Muscle of arm (tissue), 1 donor: ENCODE measurements at regions not wholly inside any gene's neighbourhood (a gene's known extent, or its start where the extent isn't known, plus 50 kb on each side); places are given as distances from the start of the nearest gene placed in this dataset.

Source experiments
- DNase-seq: peaks from one replicate; pipeline ENCODE4 v3.0.0-alpha.2; 2013

DNA sequence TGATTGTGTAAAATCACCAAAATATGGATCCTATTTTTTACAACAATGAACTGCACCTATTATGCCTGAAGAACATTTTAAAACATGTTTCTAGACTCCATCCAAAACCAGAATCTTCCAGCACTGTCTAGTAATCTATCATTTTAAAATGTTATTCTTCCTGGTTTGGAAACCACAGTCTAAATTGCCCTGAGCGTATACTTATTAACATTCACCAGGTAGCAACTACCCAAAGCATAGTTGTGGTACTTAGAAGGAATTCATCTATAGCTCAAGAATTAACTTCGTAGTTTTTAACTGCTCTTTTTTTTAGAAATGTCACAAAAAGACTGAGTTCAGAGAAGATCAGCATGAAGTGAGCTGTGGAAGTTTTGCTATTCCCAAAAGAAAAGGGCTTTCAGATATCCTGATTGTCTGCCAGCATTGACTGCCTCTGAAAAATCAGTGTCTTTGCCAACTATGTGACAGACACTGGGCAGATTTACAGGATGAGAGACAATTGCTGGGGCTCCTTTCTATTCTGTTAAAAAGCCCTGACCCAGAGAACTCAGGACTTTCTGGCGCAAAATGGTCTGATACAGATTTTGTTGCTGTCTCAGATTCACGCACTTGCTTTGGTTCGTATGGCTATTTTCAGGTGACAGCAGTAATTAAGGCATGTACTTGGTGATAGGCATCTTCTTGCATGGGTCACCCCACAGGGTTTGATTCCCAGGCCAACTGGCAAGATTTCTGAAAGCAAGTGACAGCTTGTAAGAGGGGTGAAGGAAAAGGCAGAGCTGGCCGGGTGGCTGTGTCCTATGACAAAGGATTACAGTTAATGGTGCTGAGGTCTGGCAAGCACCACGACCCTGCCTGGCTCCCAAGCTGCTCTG is 152.5 kb upstream of the RAI14 start:
- DNase-seq, result no peak

DNA sequence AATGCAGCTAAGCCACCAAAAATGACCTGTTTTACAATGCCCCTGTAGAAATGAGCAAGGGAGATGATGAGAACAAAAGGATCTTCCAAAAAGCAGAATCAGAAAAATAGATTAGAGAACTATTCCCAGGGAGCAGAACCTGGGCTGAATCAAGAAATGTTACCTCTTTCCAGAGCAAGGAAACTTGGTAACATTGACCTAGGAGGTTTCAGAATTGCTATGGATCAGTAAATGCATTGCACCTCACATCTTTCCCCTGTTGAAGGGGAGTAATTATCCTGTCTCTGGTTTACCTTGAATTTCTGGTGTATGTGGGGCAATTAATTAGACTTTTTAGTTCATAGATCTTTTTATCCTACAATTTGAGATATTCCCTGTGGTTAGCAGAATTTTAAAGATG is 151.2 kb upstream of the RAI14 start:
- no peak for DNase-seq

GRCh38 chr5:34505731-34506130 is 150.4 kb upstream of the RAI14 start:
- DNase-seq, result no peak

DNA sequence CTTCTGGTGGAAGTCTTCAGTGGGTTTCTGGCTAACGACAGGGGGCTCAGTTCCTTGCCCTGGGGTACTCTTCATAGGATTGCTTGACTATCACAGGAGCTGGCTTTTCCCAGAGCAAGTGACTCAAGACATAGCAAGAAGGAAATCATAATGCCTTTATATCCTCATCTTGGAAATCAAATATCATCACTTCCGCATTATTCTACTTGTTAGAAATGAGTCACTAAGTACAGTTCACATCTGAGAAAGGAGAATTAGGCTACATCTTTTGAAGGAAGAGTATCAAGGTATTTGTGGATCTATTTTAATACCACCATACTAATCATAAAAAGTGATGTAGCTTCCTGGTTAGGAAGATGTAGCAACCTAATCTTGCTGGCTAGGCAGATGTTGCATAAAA is 148.2 kb upstream of the RAI14 start:
- DNase-seq, result no peak

GRCh38 chr5:34509392-34509791 is 146.7 kb upstream of the RAI14 start:
- no peak for DNase-seq

- no peak for DNase-seq
Measured at GRCh38 chr5:34510002-34510401, 146.1 kb upstream of the RAI14 start.

GRCh38 chr5:34511063-34511462 is 145.1 kb upstream of the RAI14 start:
- no peak for DNase-seq

DNA sequence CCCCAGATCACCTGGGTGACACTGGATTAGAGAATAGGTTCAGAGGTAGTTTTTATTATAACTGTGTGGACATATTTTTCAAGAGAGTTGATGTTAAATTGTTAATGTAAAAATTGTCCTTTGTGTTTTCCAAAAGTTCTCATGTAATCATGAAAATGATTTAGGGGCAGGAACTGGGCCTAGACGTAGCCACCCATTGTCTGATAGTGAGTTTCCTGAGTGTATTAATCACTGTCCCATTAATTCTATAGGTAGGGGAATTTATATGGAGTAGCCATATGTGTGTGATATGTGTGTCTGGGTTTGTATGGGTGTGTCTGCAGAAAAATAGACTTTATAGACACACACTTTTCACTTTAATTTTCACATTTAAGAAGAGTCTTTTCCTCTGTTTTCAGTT is 144.6 kb upstream of the RAI14 start:
- DNase-seq, result no peak

DNA sequence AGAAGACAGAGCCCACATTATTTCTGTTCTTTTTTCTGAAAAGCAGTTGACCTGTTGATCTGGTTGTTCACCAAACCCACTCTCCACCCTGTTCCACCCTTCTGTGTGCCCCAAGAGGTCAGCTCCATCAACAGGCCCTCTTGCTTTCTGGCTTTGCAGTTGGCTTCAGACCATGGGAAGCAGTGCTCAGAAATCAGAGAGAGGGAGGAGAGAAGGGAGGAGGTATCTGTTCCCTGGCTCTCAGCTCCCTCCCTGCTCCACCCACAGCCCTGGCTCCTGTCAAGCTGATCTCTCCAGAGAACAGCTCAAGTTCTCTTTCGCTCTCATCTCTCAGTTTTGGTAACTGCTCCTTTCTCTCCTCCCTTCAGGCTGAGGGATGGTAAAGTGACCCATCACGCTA is 144.2 kb upstream of the RAI14 start:
- no peak for DNase-seq

DNA sequence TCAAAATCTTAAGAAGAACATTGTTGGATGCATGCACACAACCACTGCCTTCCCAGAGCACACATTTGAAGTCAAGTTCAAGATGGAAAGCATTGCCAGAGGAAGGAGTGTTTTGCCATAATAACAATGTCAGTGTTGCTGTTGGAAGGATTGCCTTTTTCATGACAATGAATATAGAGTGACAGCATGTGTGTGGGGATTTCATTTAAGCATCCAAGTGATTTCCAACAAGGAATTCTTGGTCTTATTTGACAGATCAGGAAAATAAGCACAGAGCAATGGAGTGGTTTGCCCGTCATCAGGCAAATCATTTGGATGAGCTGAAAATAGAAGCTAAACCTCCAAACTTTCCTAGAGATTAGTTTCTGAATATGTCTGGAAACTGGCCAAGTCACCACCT is 140.0 kb upstream of the RAI14 start:
- no peak for DNase-seq

GRCh38 chr5:34516686-34517085 is 139.4 kb upstream of the RAI14 start:
- no peak for DNase-seq

DNA sequence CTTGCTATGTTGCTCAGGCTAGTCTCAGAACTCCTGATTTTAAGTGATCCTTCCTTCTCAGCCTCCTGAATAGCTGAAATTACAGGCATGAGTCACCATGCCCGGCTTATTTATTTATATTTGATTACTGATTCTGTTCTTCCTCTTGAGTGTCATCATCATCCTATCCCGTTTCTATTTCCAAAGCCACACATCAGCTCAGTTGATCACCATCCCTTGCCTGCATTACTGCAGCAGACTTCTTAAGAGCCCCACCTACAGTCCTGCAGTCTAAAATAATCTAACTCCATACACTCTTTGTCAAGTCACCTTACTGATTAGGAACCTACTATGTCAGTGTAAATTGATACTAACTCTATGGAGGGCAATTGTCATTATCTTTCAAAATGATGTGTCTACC is 138.9 kb upstream of the RAI14 start:
- no peak for DNase-seq

DNA sequence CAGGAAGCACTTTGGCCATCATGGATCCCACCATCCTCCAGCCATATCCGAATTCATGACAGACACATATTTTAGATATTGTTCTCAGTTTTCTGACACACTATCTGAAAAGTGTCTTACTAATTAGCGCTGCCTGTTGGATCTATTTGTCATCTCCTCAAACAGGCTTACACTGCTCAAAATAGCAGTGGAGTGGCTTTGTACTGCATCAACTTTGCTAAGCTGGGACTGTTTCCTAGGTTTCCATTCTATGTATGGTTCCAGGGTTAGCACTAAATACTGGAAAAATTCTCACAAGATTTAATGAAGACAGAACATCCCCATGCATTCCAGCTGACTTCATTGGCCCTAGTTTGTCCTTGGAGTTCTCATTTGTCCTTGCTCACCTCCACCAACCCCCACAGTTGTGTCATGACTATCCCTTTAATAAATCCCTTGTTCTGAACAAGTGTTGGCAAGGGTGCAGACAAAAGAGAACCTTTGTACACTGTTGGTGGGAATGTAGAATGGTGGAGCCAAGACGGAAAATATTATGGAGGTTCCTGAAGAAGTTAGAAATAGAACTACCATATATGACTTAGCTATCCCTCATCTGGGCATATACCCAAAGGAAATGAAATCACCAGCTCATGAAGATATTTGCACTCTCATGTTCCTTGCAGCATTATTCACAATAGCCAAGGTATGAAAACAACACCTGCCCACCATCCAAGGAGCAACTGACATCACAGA is 136.5 kb upstream of the RAI14 start:
- DNase-seq, result no peak

- no peak for DNase-seq
Measured at GRCh38 chr5:34521628-34522290, 134.4 kb upstream of the RAI14 start.

DNA sequence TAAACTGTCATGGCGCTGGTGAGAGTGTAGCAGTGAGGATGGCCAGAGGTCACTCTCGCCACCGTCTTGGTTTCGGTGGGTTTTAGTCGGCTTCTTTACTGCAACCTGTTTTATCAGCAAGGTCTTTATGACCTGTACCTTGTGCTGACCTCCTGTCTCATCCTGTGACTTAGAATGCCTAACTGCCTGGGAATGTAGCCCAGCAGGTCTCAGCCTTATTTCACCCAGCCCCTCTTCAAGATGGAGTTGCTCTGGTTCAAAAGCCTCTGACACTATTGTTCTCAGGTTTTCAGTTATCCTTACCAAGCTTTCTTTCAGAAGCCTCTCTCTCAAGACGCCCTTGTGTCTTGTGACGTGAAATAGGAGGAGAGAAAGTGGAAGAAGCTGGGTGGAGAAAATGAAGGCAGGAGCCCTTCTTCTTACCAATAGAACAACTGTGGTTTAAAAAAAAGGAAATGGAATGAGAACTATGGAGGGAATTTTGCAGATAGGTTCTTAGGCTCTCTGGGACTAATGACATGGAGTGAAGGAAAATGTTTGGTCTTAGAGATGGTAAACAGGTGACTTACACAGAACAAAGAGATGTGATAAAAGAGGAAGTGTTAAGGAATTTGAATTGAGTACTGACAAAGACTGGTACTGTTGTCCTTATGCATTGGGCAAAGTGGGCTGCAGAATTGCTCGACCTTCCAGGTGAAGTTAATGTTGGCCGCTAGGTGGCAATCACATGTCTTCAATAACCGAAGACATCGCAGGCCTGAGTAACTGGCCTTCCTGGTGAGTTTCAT is 133.3 kb upstream of the RAI14 start:
- DNase-seq, result peak; percentile 81

DNA sequence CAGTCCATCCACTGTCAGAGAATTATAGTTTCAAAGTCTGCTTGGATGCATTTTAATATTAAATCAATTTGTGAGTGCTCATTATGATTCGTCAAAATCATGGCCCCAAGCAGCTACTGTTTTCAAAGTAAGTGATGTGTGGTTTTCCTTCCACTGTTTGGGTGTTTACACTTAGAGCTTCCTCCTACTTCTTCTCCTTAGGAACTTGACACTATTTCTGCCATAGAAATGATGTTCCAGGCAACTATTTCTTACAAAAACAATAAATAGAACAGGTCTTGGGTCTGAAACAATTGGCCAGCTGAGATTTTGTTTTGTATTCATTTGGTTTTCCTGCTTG is 132.8 kb upstream of the RAI14 start:
- no peak for DNase-seq

GRCh38 chr5:34524123-34524522 is 132.0 kb upstream of the RAI14 start:
- DNase-seq, result no peak

DNA sequence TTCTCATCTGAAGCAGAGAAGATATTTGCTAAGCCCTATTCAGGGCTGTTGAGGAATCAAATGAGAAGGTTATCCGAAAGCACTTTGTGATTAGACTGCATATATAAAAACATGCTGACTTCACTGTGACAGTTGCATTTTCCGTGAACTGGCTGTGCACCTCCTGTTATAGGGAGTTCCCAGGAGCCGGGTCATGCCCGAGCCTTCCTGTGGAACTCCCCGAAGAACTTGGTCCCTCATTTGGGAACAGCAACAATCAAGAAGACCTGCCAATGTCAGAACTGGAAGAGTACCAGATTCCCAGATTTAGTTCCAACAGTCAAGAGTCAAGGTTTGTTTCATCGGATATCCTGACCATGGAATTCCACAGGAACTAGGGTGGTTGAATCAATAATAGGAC is 130.4 kb upstream of the RAI14 start:
- no peak for DNase-seq

GRCh38 chr5:34526682-34527305 is 129.3 kb upstream of the RAI14 start:
- no peak for DNase-seq

DNA sequence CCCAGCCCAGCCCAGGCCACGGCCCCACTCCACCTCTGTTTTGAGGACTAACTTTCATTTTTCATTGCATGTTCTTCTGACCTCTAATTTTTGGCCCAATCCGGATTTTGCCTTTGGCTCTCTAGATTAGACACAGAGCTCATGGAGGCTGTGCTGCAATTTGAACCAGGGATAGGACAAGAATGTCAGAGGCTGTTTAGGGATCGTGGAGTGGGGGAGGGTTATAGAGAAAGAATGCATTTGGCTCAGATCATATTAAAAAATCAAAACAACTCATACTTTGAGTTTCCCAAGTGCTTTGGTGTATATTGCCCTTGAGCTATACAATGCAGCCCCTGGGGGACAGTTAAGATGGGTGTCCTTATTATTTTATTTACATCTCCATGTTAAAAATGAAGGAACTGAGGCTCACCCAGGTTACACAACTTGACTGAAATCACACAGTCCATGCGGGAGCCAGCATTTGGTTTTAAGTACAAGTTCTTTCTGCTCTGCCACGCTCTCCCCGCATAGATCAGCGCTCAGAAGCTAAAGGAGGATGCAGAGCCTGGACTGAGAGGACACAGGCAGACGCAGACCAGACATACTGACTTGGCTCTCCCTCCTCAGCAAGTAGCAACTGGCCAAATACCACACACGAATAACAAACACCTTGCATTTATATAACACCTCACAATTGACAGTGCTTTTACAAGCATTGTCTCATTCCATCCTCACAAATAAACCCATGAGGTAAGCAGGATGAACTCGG is 126.4 kb upstream of the RAI14 start:
- DNase-seq, result no peak

GRCh38 chr5:34530637-34531036 is 125.5 kb upstream of the RAI14 start:
- DNase-seq, result no peak
